ENCODE measurements at regions not wholly inside any gene's neighbourhood (a gene's known extent, or its start where the extent isn't known, plus 50 kb on each side); places are given as distances from the start of the nearest gene placed in this dataset.

- DNase-seq: no peak
Measured at GRCh38 chr16:80489173-80489572, 51.6 kb upstream of the DYNLRB2 start.

- DNase-seq: no peak
Measured at GRCh38 chr16:80488167-80488566, 52.6 kb upstream of the DYNLRB2 start.

GRCh38 chr16:80480664-80481063 lies 60.1 kb upstream of the DYNLRB2 start:
- no peak for DNase-seq

- no peak for DNase-seq
Measured at GRCh38 chr16:80477838-80478237, 63.0 kb upstream of the DYNLRB2 start.

GRCh38 chr16:80468029-80468428 lies 72.8 kb upstream of the DYNLRB2 start:
- DNase-seq: no peak

GRCh38 chr16:80466024-80466987 lies 74.5 kb upstream of the DYNLRB2 start:
- peak; percentile 82 for DNase-seq

GRCh38 chr16:80463751-80464495 lies 76.9 kb upstream of the DYNLRB2 start:
- no peak for DNase-seq

- no peak for DNase-seq
Measured at GRCh38 chr16:80463326-80463725, 77.5 kb upstream of the DYNLRB2 start.

- DNase-seq: no peak
Measured at GRCh38 chr16:80462917-80463316, 77.9 kb upstream of the DYNLRB2 start.

- no peak for DNase-seq
Measured at GRCh38 chr16:80460988-80461387, 79.8 kb upstream of the DYNLRB2 start.

GRCh38 chr16:80459966-80460365 lies 80.8 kb upstream of the DYNLRB2 start:
- DNase-seq: peak; percentile 42

GRCh38 chr16:80459331-80459777 lies 81.4 kb upstream of the DYNLRB2 start:
- peak; percentile 84 for DNase-seq

GRCh38 chr16:80457871-80458270 lies 82.9 kb upstream of the DYNLRB2 start:
- no peak for DNase-seq

- no peak for DNase-seq
Measured at GRCh38 chr16:80454802-80455201, 86.0 kb upstream of the DYNLRB2 start.

- no peak for DNase-seq
Measured at GRCh38 chr16:80449392-80449791, 91.4 kb upstream of the DYNLRB2 start.

GRCh38 chr16:80447241-80447640 lies 93.6 kb upstream of the DYNLRB2 start:
- DNase-seq: peak; percentile 61

- DNase-seq: no peak
Measured at GRCh38 chr16:80442779-80443178, 98.0 kb upstream of the DYNLRB2 start.

- no peak for DNase-seq
Measured at GRCh38 chr16:80441935-80442334, 98.9 kb upstream of the DYNLRB2 start.

GRCh38 chr16:80440667-80441066 lies 100.1 kb upstream of the DYNLRB2 start:
- DNase-seq: no peak

- DNase-seq: no peak
Measured at GRCh38 chr16:80437707-80438106, 103.1 kb upstream of the DYNLRB2 start.

- DNase-seq: no peak
Measured at GRCh38 chr16:80436510-80436909, 104.3 kb upstream of the DYNLRB2 start.

GRCh38 chr16:80433623-80434022 lies 107.2 kb upstream of the DYNLRB2 start:
- no peak for DNase-seq

GRCh38 chr16:80427795-80428194 lies 113.0 kb upstream of the DYNLRB2 start:
- DNase-seq: no peak
